ENCODE measurements at regions not wholly inside any gene's neighbourhood (a gene's known extent, or its start where the extent isn't known, plus 50 kb on each side); places are given as distances from the start of the nearest gene placed in this dataset.
"Not testable (repeated sequence)": the region's sequence is repeated elsewhere in the genome, so short reads cannot be mapped to it uniquely, and the experiment has no call there.

DNA sequence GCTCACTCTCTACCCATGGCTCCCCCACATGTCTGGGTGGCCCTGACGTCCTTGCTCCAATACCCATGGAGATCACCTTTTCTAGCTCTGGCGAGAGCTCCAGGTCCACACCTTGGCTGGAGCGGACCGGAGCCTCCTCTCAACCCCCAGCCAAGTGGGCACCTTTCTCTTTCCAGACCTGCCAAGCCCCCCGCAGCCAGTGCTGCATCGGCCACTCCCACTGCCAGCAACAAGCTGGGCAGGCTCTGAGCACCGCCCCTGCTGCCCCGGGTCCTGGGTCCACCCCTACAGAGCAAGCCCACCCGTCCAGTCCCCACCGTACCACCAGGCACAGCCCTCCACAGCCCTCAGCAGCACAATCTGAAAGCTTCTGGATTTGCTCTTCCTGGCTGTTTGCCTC lies 98.2 kb upstream of the C14orf180 start:
- no peak for DNase-seq (ENCODE audit: low spot score)

DNA sequence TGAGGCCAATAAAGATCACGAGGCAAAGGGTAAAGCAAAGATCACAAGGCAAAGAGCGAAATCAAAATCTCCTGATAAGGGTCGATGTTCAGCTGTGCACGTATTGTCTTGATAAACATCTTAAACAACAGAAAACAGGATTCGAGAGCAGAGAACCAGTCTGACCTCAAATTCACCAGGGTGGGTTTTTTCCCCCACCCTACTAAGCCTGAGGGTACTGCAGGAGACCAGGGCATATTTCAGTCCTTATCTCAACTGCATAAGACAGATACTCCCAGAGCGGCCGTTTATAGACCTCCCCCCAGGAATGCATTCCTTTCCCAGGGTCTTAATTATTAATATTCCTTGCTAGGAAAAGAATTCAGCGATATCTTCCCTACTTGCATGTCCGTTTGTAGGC lies 97.5 kb upstream of the C14orf180 start:
- not testable (repeated sequence) for DNase-seq (ENCODE audit: low spot score)

DNA sequence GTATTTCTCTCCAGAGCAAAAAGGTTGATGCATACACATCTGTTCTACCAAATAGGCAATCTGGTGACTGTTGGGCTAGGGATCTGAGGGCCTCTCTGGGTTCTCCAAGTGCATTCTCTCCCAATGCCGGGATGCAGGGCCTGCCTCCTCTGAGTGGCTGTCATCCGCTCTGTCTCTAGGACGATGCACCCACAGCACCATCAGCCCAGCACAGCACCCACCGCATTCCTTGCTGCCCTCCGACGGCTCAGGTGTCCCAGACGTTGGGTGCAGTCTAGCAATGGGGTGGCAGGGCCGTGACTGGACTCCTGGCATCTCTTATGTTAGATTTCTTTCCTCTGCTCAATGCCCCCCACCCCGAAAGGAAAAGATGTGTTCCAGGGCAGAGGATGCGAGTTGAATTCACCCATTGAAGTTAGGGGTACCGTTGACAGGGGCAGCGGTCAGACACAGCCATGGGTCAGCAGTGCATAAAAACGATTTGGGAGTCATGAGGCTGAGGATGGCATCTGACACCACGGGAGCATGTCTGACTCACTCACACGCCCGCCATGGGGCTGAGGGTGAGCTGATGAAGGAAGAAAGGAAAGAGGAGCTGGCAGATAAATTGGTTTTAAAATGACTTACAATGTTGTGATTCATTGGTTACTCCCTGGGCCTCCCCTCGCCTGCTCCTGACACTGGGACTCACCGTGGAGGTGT lies 93.2 kb upstream of the C14orf180 start:
- no peak for DNase-seq (ENCODE audit: low spot score)

DNA sequence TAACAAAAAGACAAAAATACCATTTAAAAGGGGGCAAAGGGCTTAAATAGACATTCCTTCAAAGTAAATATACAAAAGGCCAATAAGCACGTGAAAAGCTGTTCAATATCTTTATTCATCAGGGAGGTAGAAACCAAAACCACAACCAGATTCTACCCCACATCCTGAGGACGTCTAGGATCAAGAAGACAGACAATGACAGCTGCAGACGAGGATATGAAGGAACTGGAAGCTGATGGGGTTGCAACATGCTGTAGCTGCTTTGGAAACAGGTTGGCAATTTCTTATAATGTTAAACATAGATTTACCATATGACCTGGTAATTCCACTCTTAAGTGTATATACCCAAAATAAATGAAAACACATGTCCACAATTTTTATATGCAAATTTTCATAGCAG lies 85.1 kb upstream of the C14orf180 start:
- no peak for DNase-seq (ENCODE audit: low spot score)

DNA sequence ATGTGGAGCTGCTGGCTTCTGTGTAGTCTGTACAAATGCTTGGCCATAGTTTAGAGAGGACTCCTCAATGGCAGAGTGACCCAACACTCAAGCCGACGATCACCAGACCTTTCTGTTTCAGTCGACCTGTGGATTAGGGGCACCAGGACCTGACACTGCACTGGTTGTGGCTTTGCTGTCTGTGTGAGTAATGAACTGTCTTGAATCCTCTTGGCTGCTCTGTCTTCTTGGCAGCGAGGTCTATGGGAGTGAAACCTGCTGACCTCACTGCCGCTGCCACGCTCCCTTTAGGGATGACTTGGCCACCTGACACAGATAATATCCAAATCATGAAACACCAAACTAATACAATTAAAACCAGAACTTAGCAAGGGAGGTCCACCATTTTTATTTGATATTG lies 83.5 kb upstream of the C14orf180 start:
- no peak for DNase-seq (ENCODE audit: low spot score)

DNA sequence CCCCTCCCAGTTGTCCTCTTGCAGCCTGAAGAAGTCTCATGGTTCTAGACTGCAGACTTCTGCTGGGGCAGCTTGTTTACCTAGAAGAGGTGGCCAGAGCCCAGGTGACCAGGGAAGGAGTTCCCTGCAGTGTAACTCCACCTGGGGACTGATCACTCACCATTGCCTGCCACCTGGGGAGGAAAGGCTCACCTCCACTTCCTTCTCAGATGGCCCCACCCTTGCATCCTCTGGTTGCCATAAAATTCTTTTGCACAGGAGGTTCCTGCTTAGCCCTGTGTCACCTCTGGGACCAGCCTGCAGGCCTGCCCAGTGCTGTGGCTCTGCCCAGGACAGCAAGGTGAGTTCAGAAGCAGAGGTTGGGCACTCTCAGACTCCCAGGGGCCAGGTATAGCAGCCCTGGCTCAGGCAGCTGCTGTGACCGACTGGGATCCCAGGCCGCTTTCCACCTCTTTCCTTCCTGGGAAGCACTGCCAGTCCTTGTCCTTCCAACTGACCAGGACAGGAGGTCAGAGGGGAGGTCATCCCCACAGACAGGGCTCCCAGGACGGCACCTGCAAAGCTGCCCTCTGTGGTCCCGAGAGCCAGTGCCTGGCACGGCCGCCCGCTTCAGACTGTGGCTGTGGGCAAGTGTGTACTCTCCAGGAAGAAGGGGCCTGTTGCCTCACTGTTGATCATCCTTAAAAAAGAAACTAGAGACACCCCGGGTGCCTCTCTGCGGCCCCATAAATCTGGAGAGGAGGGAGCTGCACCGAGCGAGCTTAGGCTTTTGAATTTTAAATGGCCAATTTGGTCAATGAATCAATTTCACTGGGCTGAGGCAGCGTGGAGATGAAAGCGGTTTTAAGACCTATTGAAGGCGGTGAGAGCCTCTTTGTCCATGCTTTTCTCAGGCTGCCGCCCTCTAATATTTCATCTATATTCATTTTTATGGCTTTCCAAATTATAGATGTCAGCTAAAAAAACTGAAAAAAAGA lies 79.5 kb upstream of the C14orf180 start:
- DNase-seq (ENCODE audit: low spot score): no peak

DNA sequence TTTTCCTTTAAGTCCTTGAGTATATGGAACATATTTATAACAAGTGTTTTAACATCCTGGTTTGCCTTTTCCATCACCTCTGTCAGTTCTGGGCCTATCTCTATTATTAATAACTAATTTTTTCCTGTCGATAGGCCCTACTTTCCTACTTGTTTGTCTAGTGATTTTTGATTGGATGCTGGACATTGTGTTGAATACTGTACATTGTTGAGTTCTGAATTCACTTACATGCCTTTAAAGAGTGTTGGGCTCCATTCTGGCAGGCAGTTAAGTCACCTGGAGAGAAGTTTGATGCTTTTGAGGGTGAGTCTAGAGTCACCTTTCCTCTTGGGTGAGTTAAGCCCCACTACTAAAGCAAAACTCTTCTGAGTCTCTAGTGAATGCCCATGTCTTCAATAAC lies 77.5 kb upstream of the C14orf180 start:
- no peak for DNase-seq (ENCODE audit: low spot score)

DNA sequence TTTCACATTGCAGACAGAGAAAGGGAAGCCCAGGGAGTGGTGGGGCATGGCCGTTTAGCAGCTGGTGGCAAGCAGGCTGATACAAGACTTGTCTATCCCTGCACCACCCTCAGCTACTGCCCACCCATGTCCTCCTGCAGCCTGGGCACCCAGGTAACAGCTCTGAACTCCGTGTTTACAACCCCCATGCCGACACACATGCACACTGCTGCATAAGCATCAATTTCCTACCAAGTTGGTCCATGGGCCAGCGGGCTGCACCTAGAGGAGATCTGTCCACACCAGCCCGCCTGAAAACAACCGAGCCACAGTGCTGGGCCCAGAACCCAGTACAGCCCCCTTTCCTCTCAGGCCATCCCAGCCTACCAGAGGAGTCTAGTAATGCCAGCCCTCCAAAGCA lies 75.9 kb upstream of the C14orf180 start:
- DNase-seq (ENCODE audit: low spot score): no peak

DNA sequence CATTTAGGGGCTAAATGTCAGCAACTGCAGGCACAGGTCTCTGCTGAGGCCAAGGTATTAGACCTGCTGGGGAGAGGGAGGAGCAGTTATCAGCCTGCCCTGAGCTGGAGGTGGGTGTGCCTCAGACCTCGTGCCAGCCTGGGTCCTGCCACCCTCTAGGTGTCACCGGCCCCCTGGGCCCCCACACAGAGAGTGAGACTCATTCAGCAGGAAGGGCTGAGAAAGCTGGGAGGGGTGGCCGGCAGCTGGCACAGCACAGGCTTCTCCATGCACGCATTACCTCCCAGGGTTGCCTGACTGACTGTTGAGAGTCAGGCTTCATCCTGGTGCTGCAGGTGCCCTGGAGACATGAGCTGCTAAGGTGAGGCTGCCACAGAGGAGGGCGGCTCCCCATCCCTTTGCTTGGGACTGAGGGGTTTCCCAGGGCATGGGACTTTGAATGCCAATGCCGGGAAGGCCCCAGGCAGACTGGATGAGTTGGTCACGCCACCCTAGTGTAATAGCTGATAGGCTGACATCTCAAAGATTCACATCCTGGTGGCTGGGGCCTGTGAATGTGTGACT lies 75.3 kb upstream of the C14orf180 start:
- no peak for DNase-seq (ENCODE audit: low spot score)

DNA sequence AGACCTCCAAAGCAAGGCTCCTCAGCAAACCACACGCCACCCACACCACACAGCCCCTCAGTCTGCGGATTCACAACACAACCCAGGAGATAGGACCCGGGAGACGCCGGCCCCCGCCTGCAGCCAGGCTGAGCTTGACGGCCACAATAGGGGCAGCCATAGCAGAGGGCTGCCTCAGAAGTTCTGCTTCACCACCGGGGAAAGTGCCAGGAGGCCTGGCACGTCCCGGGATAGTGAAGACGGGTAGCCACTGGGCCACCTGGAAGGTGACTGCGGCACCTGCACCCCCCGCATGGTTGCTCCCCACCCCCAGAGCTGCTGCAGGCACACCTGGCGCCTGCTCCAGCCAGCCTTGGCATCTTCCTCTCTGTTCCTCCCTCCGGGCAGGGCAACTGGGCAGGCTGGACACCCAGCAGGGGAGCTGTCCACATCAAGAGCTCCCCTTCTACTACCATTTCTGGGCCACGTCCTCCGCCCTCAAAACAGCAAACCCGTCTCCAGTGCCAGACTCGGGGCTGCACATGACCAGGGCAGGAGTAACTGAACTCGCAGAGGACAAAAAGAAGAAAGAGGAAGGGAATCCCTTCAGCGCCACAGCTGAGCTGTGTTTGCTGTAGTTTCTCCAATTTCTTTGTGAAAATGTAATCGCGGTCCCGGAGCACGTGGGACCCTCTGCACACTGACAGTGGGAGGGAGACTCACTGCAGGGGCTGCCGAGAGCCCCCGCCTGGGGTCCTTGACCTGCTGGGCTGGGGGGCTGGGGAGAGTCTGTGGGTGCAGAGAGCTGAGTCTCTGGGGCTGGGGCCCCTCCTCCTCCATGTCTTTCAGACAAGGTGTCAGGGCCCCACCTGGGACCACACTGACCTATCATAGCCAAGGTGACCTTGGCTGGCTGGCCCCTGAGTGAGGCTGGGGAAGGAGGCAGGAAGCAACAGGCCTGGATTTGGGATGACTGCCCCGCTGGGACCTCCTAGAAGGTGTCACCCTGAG lies 74.2 kb upstream of the C14orf180 start:
- DNase-seq (ENCODE audit: low spot score): no peak

DNA sequence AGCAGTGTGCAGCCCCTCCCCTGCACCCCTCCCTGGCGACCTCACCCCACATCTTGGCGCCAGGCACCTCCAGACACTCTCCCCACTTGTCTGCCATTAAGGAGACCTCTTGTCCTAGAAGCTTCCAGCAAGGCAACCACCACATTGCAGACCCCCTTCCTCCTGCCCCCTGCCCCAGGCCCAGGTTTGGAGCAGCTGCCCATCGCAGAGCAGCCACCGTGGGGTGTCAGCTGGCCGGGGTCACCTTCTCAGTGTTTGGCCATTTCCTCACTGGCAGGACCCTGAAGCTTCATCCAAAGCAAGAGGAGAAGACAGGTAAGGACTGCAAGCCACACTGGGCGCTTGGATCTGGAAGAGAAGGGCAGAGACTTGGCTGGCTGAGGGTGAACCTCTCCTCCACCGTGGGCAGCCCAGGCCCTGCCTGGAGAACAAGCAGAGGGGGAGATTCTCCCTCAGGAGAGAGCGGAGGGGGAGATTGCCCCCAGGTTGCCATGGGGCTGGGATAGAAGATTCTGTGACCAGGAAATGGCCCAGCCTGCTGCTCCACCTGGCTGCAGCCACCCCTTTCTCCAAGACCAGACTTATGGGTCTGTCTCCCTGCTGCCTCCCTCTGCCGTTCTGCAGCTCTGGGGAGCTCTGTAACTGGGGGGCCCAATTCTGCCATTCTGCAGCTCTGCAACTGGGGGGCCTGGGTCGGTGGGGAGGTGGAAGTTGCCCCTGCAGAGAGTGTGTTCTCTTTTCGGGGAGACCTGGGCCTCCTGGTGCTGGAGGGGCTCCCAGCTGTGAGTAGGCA lies 72.9 kb upstream of the C14orf180 start:
- DNase-seq (ENCODE audit: low spot score): no peak

DNA sequence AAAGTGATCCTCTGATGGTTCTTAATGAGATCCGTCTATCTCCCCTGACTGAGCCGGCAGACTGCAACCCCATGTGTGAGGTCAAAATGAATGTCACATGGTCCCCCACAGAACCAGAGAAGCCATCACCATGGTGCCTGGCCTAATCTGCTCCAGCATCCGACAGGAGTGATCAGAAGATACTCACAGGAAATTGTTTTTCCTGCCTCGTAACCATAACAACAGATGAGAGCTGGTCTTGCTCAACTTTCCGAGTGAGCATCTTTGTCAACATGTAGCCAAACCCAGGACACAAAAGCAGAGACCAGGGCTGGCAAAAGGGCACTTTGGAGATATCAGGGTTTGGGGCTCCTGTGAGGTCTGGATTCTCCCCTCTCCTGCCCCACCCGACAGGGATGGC lies 72.1 kb upstream of the C14orf180 start:
- no peak for DNase-seq (ENCODE audit: low spot score)

DNA sequence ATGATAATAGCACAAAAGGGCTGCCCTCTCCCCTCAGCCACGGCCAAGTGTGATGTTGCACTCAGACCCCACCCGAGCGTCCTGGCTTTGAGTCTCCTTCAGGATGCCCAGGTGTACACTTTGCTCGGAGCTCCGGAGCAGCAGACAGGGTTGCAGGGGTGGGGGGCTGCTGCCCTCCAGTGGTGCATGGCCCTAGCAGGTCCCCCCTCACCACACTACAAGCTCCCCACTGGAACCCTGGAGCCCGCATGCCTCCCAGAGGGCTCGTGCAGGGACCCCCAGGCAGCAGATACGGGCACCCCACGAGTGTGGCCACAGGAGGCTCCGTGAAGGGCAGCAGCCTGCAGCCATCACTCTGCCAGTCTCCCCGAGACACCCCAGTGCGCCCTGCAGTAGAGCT lies 69.9 kb upstream of the C14orf180 start:
- DNase-seq (ENCODE audit: low spot score): no peak

DNA sequence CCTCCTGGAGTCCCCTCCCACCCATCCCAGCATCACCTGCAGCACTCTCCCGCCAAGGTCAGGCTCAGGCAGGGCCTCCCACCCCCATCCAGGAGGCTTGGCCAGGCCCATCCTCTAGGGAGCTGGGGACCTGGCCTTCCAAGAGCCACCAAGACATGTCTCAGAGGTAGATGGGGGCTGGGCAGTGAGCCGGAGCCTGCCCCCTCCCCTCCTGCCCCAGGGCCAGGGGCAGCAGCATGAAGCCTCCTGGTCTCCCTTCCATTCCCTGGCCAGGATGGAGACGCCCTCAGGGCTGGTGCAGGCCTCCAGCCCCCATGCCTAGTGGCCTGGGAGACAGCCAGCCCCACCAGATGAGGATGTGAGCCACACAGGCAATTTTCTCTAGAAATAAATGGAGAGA lies 69.3 kb upstream of the C14orf180 start:
- DNase-seq (ENCODE audit: low spot score): no peak

DNA sequence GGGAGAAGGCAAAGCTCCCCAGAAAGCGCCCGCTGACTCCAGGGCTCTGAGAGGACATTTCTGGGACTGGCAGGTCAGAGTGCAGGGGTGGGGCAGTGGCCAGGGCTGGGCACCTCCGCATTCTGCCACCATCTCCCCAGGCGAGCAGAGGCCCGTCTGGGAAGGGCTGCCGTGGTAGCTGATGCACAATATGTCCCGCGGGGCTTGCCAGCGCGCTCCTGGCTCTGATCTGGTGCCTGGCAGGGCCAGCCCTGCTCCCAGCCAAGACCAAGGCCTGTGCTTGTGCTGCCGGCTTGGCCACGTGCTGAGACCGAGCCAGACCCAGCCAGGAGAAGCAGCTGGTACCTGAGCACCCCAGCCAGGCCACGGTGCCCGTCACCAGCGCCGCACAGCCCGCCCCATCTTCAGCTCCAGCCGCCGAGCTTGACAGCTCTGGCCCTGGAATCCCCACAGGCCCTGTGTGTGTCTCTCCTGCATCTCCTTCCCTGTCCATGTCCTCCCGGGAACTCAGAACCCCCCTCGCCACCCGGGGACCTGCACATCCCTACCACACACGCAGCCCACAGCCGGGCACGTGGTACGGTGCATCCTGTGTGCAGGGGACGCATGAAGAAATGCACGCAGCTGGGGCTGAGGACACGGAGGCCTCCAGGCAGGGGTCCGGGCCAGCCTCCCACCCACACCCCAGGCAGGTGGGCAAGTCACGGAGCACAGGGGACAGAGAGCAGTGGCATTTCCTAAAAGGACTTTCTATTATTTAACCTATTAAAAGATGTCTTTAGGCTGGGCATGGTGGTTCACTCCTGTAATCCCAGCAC lies 68.6 kb upstream of the C14orf180 start:
- no peak for DNase-seq (ENCODE audit: low spot score)

DNA sequence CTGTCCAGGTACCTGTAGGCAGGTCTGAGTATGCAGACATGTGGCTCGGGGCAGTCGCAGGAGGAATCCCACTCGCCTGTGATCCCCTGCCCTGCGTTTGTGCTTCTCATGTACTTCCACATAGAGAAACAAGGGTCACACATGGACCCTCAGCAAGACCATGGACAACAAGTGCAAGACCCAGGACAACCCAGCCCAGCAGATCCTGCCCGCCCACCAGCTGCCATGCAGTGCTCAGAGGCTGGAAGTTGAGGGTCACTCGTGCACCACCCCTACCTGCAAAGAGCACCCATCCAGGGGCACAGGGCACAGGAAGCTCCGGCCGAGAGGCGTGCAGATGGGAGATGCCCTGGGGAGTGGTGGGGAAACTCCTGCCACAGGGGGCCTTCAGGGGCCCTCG lies 67.5 kb upstream of the C14orf180 start:
- no peak for DNase-seq (ENCODE audit: low spot score)

DNA sequence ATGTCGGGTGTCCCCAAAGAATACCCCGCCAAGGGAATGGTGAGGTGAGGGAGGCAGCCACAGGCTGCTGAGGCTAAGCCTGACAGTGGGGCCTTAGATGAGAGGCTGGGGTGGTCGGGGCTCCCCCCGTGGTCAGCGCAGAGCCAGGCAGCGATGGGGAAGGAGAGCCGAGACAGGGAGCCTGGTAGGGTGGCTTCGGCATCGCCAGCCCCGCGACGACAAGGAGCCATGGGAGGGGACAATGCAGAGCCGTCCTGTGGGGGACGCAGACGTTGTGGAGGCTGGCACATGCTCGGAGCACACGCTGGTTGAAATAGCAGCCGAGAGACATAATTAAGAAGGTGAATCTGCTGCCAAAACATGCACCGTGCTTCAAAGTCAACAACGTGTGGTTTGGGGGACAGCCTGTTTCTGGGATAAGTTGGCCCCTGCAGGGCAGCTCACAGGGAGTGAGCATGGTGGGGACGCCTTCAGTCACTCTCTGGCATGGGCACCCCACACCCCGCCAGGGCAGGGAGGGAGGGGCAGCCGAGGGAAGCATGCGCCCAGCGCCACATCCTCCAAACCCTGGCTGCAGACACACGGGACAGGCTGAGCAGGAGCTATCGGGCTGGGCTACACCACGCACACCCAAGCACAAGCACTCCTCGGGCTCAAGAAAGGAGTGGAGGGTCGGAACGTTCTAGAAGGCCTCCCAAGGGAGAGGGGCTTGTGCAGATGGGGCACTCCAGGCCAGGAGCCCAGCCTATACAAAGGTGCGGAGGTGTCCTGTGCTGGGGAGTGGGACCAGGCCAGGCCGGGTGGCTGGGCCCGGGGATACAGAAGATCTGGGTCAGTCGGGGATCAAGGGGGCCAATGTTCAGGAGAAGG lies 66.6 kb upstream of the C14orf180 start:
- DNase-seq (ENCODE audit: low spot score): no peak

DNA sequence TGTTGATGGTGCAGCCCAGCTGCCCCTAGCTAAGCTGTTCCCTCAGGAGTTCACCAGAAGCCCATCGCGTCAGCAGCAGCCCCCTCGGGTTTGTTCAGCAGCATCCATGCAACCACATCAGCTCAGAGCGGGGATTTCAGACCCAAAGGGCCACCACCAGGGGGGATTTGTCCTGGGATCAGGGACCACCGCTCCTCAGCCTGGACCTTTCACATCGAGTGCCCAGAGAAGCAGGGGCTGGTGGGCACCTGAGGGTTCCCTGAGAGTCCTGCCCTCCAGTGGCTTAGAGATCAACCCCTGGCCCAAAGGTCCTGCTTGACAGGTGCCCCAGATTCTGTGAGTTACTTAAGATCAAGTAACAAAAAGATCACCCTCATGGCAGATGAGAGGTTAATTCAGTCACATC lies 65.9 kb upstream of the C14orf180 start:
- no peak for DNase-seq (ENCODE audit: low spot score)

Measured in SW480 (cell line).